Peyer's patch (tissue), 4 donors: ENCODE measurements at regions not wholly inside any gene's neighbourhood (a gene's known extent, or its start where the extent isn't known, plus 50 kb on each side); places are given as distances from the start of the nearest gene placed in this dataset.

Experiments used
- POLR2A ChIP-seq, 2 donors: fragments of 450-650 bp; IDR thresholded peaks; one replicate each; pipeline ENCODE4 v1.5.1; 2017; ENCODE audit warnings: antibody characterized with exemption in 2 of 2, mild to moderate bottlenecking in 2 of 2, moderate library complexity in 2 of 2
- TF ChIP-seq, protein P1 (sequence below), 6 experiments: fragments of 450-650 bp in 4 of 6; fragments of 200-600 bp in 2 of 6; sonication (generic) in 1 of 6; IDR thresholded peaks; one replicate each; pipeline ENCODE4 v1.5.1; 2017 to 2019; ENCODE audit warnings: antibody characterized with exemption in 6 of 6, mild to moderate bottlenecking in 3 of 6, moderate library complexity in 1 of 6

DNA sequence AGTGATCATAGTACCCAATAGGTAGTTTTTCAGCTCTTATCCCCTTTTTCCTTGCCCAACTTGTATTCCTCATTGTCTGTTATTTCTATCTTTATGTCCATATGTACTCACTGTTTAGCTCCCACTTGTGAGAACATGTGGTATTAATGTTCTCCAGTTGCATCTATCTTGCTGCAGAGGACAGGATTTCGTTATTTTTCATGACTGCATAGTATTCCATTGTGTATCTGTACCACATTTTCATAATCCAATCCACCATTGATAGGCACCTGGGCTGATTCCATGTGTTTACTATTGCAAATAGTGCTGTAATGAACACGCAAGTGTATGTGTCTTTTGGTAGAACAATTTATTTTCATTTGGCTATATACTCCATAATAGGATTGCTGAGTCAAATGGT lies 819.5 kb upstream of the ADGRB3 start:
- TF ChIP-seq, protein P1, sequence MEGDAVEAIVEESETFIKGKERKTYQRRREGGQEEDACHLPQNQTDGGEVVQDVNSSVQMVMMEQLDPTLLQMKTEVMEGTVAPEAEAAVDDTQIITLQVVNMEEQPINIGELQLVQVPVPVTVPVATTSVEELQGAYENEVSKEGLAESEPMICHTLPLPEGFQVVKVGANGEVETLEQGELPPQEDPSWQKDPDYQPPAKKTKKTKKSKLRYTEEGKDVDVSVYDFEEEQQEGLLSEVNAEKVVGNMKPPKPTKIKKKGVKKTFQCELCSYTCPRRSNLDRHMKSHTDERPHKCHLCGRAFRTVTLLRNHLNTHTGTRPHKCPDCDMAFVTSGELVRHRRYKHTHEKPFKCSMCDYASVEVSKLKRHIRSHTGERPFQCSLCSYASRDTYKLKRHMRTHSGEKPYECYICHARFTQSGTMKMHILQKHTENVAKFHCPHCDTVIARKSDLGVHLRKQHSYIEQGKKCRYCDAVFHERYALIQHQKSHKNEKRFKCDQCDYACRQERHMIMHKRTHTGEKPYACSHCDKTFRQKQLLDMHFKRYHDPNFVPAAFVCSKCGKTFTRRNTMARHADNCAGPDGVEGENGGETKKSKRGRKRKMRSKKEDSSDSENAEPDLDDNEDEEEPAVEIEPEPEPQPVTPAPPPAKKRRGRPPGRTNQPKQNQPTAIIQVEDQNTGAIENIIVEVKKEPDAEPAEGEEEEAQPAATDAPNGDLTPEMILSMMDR (IDR thresholded peaks at IDR 0.05), result no peak
- TF ChIP-seq POLR2A (IDR thresholded peaks at IDR 0.05), result no peak
